ENCODE measurements at regions not wholly inside any gene's neighbourhood (a gene's known extent, or its start where the extent isn't known, plus 50 kb on each side); places are given as distances from the start of the nearest gene placed in this dataset.

GRCh38 chr13:70469077-70469476 is 360.8 kb upstream of the KLHL1 start:
- Histone ChIP-seq H3F3A (ENCODE audit: low read length, unreplicated experiment) (no peaks in the 10 kb centered on the region), H3K4me1 (ENCODE audit: insufficient read depth, low read length) (no peaks in the 10 kb centered on the region), H3K36me3 (ENCODE audit: low read depth, low read length) (no peaks in the 10 kb centered on the region), H3K79me2 (ENCODE audit: low read length) (no peaks in the 10 kb centered on the region), H3K4me2 (ENCODE audit: low read length) (no peak overlapping the region), H3K9ac (ENCODE audit: low read length) (no peak overlapping the region), H3K27ac (ENCODE audit: low read length) (no peak overlapping the region), H3K9me2 (replicated peaks; ENCODE audit: low read length) (no peaks in the 10 kb centered on the region), H3K27me3 (ENCODE audit: low read length) (no peaks in the 10 kb centered on the region), H2AFZ (ENCODE audit: low read length) (no peak overlapping the region), H3K4me3 (ENCODE audit: low read length) (no peak overlapping the region), H3K9me3 (ENCODE audit: low read length) (no peaks in the 10 kb centered on the region), H4K20me1 (ENCODE audit: low read length) (no peaks in the 10 kb centered on the region)
- ChIA-PET CTCF (no interaction called here), POLR2A (ENCODE audit: unreplicated experiment) (no interaction called here)
- no TSS peak for BruUV-seq (replicated peaks)
- TF ChIP-seq EZH2phosphoT487 (IDR thresholded peaks at IDR 0.05; ENCODE audit: borderline replicate concordance, low read length) = no peak
- TF ChIP-seq CTCF (conservative IDR thresholded peaks at IDR 0.05; ENCODE audit: low read depth, low read length) = no peak
- no peak for TF ChIP-seq EZH2 (IDR thresholded peaks at IDR 0.05; ENCODE audit: low read length, unreplicated experiment)
- ATAC-seq = no peak
- DNase-seq = peak; percentile 3
- intact Hi-C loops (cut with micrococcal nuclease) = no loop called here

- H3K27ac ChIP-seq (ENCODE audit: low read length) = no peak overlapping the region
- ChIA-PET POLR2A (ENCODE audit: unreplicated experiment) (no interaction called here), CTCF (no interaction called here)
- H3K9me3 ChIP-seq (ENCODE audit: low read length) = no peaks in the 10 kb centered on the region
- H3K27me3 ChIP-seq (ENCODE audit: low read length) = no peaks in the 10 kb centered on the region
- H3K9me2 ChIP-seq (replicated peaks; ENCODE audit: low read length) = no peaks in the 10 kb centered on the region
- intact Hi-C loops (cut with micrococcal nuclease) = no loop called here
- ATAC-seq = peak; percentile 73
- H3K36me3 ChIP-seq (ENCODE audit: low read depth, low read length) = no peaks in the 10 kb centered on the region
- H3K9ac ChIP-seq (ENCODE audit: low read length) = no peak overlapping the region
- H3K4me1 ChIP-seq (ENCODE audit: insufficient read depth, low read length) = no peaks in the 10 kb centered on the region
- no peak overlapping the region for H2AFZ ChIP-seq (ENCODE audit: low read length)
- peak; percentile 40 for DNase-seq
- no peak for TF ChIP-seq CTCF (conservative IDR thresholded peaks at IDR 0.05; ENCODE audit: low read depth, low read length)
- no peak for TF ChIP-seq EZH2 (IDR thresholded peaks at IDR 0.05; ENCODE audit: low read length, unreplicated experiment)
- no peak for TF ChIP-seq EZH2phosphoT487 (IDR thresholded peaks at IDR 0.05; ENCODE audit: borderline replicate concordance, low read length)
- H4K20me1 ChIP-seq (ENCODE audit: low read length) = no peaks in the 10 kb centered on the region
- BruUV-seq (replicated peaks) = no TSS peak
- H3F3A ChIP-seq (ENCODE audit: low read length, unreplicated experiment) = no peaks in the 10 kb centered on the region
- no peak overlapping the region for H3K4me3 ChIP-seq (ENCODE audit: low read length)
- H3K79me2 ChIP-seq (ENCODE audit: low read length) = no peaks in the 10 kb centered on the region
- no peak overlapping the region for H3K4me2 ChIP-seq (ENCODE audit: low read length)
Measured at GRCh38 chr13:70457474-70457873, 349.2 kb upstream of the KLHL1 start.

GRCh38 chr13:70448820-70449219 is 340.6 kb upstream of the KLHL1 start:
- TF ChIP-seq EZH2 (IDR thresholded peaks at IDR 0.05; ENCODE audit: low read length, unreplicated experiment) (no peak), CTCF (conservative IDR thresholded peaks at IDR 0.05; ENCODE audit: low read depth, low read length) (no peak), EZH2phosphoT487 (IDR thresholded peaks at IDR 0.05; ENCODE audit: borderline replicate concordance, low read length) (no peak)
- H3K79me2 ChIP-seq (ENCODE audit: low read length) = no peaks in the 10 kb centered on the region
- no peak for ATAC-seq
- no peaks in the 10 kb centered on the region for H3K4me1 ChIP-seq (ENCODE audit: insufficient read depth, low read length)
- ChIA-PET POLR2A (ENCODE audit: unreplicated experiment) (no interaction called here), CTCF (no interaction called here)
- H3K9me3 ChIP-seq (ENCODE audit: low read length) = no peaks in the 10 kb centered on the region
- no peak overlapping the region for H2AFZ ChIP-seq (ENCODE audit: low read length)
- H3K9me2 ChIP-seq (replicated peaks; ENCODE audit: low read length) = no peaks in the 10 kb centered on the region
- intact Hi-C loops (cut with micrococcal nuclease) = no loop called here
- no peaks in the 10 kb centered on the region for H3K36me3 ChIP-seq (ENCODE audit: low read depth, low read length)
- no peaks in the 10 kb centered on the region for H4K20me1 ChIP-seq (ENCODE audit: low read length)
- H3F3A ChIP-seq (ENCODE audit: low read length, unreplicated experiment) = no peaks in the 10 kb centered on the region
- no peak overlapping the region for H3K9ac ChIP-seq (ENCODE audit: low read length)
- H3K27me3 ChIP-seq (ENCODE audit: low read length) = no peaks in the 10 kb centered on the region
- no TSS peak for BruUV-seq (replicated peaks)
- no peak overlapping the region for H3K27ac ChIP-seq (ENCODE audit: low read length)
- DNase-seq = no peak
- no peak overlapping the region for H3K4me2 ChIP-seq (ENCODE audit: low read length)
- no peak overlapping the region for H3K4me3 ChIP-seq (ENCODE audit: low read length)
